ENCODE measurements at regions not wholly inside any gene's neighbourhood (a gene's known extent, or its start where the extent isn't known, plus 50 kb on each side); places are given as distances from the start of the nearest gene placed in this dataset.

DNA sequence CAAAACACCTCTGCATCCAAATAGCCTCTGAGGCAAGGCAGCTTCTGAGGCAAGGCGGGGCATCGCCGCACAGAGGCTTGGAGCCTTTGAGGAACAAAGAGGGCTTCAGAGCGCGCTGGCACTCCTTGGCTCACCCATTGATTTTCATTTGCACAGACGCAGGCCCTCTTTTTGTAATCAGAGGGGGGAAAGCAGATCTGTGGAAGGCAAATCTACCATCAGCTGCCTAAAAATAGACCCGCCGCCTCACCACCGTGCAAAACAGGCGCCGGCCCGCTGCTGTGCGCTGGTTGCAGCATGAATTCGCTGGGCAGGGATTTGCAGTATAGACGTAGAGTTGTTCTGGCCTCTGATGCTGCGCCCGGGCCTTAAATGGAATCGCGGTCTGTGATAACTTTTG is 69.9 kb upstream of the STMND1 start:
- TF ChIP-seq CTCF (IDR thresholded peaks at IDR 0.05) (no peak), POLR2AphosphoS5 (IDR thresholded peaks at IDR 0.05) (no peak), POLR2A (IDR thresholded peaks at IDR 0.05) (no peak)
